HFF-Myc (cell line): ENCODE measurements at regions not wholly inside any gene's neighbourhood (a gene's known extent, or its start where the extent isn't known, plus 50 kb on each side); places are given as distances from the start of the nearest gene placed in this dataset.

Source experiments
- DNase-seq: peaks from one replicate; pipeline ENCODE4 v3.0.0-alpha.2; 2011; ENCODE audit warnings: low read depth; ENCODE audit errors: extremely low read depth
- H3K4me3 ChIP-seq: replicated peaks from 2 replicates; pipeline ENCODE4 v1.5.1; 2011; ENCODE audit warnings: low read depth, mild to moderate bottlenecking, control low read depth, low read length
- TF ChIP-seq, protein P1 (sequence below): IDR thresholded peaks from 2 replicates; pipeline ENCODE4 v1.5.1; 2012; ENCODE audit warnings: mild to moderate bottlenecking, low read depth, low read length, control low read depth; ENCODE audit errors: missing control alignments

DNA sequence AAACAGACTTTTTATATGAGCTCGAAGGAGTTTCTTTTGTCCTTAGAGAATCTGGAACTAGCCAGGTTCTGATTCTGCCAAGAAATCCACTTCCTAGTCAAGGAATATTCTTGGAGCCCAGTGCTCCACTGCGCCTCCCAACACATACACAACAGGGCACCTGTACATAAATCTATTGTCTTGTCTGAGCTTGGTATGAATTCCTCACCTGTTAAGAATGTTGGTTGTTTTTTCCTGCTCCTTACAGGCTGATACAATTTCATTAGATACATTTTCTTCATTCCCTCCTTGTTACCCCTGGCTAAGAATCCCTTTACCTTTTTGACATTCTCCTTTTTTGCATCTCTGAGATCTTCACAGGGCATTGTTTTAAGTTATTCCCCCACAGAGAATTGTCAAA is 56.0 kb upstream of the FZD7 start:
- H3K4me3 ChIP-seq, result no peak overlapping the region
- TF ChIP-seq, protein P1, sequence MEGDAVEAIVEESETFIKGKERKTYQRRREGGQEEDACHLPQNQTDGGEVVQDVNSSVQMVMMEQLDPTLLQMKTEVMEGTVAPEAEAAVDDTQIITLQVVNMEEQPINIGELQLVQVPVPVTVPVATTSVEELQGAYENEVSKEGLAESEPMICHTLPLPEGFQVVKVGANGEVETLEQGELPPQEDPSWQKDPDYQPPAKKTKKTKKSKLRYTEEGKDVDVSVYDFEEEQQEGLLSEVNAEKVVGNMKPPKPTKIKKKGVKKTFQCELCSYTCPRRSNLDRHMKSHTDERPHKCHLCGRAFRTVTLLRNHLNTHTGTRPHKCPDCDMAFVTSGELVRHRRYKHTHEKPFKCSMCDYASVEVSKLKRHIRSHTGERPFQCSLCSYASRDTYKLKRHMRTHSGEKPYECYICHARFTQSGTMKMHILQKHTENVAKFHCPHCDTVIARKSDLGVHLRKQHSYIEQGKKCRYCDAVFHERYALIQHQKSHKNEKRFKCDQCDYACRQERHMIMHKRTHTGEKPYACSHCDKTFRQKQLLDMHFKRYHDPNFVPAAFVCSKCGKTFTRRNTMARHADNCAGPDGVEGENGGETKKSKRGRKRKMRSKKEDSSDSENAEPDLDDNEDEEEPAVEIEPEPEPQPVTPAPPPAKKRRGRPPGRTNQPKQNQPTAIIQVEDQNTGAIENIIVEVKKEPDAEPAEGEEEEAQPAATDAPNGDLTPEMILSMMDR, result no peak
- DNase-seq, result no peak

- no peak overlapping the region for H3K4me3 ChIP-seq
- TF ChIP-seq, protein P1, result no peak
- DNase-seq, result no peak
These were observed 55.3 kb upstream of the FZD7 start for GRCh38 chr2:201978333-201978732.

- no peak overlapping the region for H3K4me3 ChIP-seq
- no peak for DNase-seq
- TF ChIP-seq, protein P1, result no peak
These were observed 54.7 kb upstream of the FZD7 start for GRCh38 chr2:201978986-201979385.

GRCh38 chr2:201980389-201980821 is 53.2 kb upstream of the FZD7 start:
- no peak overlapping the region for H3K4me3 ChIP-seq
- DNase-seq, result no peak
- TF ChIP-seq, protein P1, result no peak

DNA sequence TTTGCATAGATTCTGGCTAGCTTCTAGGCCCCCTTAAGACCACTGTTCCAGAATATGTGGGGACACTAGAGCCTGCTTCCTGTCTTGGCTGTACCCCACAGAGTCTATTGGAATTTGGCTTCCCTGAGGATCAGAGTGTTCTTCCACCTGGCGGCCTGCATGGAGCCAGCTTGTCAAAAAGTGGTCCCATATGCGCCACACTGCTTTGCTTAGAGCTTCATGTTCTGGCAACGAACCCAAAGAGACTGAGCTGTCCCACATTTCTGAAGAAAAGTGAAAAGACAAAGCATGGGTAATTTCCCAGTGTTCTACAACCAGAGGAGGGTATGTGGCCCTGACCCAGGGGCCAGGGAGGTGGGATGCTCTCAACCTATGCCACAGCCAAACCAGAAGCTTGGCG is 52.7 kb upstream of the FZD7 start:
- no peak overlapping the region for H3K4me3 ChIP-seq
- no peak for DNase-seq
- TF ChIP-seq, protein P1, result no peak

GRCh38 chr2:201983174-201983573 is 50.5 kb upstream of the FZD7 start:
- no peak for DNase-seq
- TF ChIP-seq, protein P1, result no peak
- no peak overlapping the region for H3K4me3 ChIP-seq

- no peak overlapping the region for H3K4me3 ChIP-seq
- DNase-seq, result no peak
- TF ChIP-seq, protein P1, result no peak
These were observed 49.9 kb upstream of the FZD7 start for GRCh38 chr2:201983800-201984199.
